OCI-LY7 (cell line): ENCODE measurements at regions not wholly inside any gene's neighbourhood (a gene's known extent, or its start where the extent isn't known, plus 50 kb on each side); places are given as distances from the start of the nearest gene placed in this dataset.

Experiments used
- EZH2phosphoT487 ChIP-seq: fragments of 200-600 bp; sonication (generic); IDR thresholded peaks from 2 replicates; pipeline ENCODE4 v1.6.1; 2018; ENCODE audit warnings: low read depth, borderline replicate concordance, mild to moderate bottlenecking, mixed run types, antibody characterized with exemption, low read length, moderate library complexity, mixed read lengths
- TF ChIP-seq, protein P1 (sequence below): fragments of 200-600 bp; sonication (generic); conservative IDR thresholded peaks from 2 replicates; pipeline ENCODE4 v1.5.1; 2014; ENCODE audit warnings: mild to moderate bottlenecking, antibody characterized with exemption, low read length, moderate library complexity, mixed read lengths

DNA sequence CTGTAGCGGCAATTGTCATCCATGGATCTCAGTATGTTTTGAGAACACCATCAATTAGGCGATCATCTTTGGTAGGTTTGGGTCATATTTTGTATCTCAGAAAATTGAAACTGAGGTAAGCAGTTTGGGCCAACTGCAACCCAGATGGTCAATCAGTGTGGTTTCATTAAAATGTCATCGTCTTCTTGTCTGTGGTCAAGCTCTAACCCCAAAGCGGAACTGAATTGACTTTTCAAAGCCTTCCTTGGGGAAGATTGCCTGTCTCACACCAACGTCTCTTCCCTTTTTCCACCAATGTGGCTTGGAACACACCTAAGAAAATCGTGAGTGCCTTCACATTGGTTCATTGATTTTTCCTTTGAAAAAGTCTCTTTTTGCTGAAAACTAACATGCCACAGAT lies 56.3 kb upstream of the UBAC2 start:
- no peak for TF ChIP-seq EZH2phosphoT487
- TF ChIP-seq, protein P1, sequence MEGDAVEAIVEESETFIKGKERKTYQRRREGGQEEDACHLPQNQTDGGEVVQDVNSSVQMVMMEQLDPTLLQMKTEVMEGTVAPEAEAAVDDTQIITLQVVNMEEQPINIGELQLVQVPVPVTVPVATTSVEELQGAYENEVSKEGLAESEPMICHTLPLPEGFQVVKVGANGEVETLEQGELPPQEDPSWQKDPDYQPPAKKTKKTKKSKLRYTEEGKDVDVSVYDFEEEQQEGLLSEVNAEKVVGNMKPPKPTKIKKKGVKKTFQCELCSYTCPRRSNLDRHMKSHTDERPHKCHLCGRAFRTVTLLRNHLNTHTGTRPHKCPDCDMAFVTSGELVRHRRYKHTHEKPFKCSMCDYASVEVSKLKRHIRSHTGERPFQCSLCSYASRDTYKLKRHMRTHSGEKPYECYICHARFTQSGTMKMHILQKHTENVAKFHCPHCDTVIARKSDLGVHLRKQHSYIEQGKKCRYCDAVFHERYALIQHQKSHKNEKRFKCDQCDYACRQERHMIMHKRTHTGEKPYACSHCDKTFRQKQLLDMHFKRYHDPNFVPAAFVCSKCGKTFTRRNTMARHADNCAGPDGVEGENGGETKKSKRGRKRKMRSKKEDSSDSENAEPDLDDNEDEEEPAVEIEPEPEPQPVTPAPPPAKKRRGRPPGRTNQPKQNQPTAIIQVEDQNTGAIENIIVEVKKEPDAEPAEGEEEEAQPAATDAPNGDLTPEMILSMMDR: no peak
